ENCODE measurements at regions not wholly inside any gene's neighbourhood (a gene's known extent, or its start where the extent isn't known, plus 50 kb on each side); places are given as distances from the start of the nearest gene placed in this dataset.
"Not testable (repeated sequence)": the region's sequence is repeated elsewhere in the genome, so short reads cannot be mapped to it uniquely, and the experiment has no call there.

DNA sequence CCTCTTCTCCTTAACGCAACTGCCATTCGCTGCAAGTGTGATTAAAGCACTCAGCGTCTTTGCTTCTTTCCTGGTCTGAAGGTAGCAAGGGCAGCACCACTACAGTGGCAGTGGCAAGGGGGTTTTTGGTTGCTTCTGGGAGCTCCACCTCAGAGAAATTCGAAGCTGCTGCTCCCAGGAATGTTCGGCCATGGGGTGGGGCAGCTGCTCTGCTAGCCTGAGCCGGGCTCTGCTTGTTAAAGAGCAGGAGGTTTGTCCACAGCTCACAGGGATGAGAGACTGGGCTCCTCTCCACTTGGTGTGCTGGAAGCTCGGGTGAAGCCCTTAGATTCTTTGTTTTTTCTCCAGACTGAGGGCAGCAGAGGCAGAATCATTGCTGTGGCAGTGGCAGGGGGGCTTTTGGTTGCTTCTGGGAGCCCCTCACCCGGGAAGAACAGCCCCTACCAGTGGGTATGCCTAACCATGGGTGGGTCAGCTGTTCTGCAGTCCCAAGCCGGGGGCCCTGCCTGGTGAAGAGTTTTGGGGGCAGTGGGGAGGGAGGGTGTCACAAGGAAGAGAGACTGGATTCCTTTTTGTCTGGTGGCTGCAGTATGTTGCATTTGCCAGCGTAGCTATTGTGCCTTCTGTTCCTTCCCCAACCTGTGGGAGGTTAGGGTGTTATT, 340.2 kb downstream of the AEBP2 start:
- DNase-seq, result no peak

DNA sequence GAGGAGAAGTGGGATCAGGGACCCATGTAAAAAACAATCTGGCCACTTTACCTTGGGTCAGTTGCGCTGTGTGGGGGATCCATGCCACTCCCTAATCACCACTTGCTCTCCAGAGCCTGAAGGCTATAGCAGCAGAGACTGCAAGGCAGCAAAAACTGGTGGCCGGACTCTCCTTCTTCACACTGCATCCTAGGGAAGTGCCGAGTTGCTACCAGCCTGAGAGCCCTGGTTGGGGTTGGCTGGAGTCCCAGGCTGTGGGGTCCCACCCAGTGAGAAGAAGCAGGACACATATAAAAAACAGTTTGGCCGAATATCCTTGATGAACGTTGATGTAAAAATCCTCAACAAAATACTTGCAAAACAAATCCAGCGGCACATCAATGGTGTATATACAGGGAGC, 341.2 kb downstream of the AEBP2 start:
- DNase-seq, result no peak

DNA sequence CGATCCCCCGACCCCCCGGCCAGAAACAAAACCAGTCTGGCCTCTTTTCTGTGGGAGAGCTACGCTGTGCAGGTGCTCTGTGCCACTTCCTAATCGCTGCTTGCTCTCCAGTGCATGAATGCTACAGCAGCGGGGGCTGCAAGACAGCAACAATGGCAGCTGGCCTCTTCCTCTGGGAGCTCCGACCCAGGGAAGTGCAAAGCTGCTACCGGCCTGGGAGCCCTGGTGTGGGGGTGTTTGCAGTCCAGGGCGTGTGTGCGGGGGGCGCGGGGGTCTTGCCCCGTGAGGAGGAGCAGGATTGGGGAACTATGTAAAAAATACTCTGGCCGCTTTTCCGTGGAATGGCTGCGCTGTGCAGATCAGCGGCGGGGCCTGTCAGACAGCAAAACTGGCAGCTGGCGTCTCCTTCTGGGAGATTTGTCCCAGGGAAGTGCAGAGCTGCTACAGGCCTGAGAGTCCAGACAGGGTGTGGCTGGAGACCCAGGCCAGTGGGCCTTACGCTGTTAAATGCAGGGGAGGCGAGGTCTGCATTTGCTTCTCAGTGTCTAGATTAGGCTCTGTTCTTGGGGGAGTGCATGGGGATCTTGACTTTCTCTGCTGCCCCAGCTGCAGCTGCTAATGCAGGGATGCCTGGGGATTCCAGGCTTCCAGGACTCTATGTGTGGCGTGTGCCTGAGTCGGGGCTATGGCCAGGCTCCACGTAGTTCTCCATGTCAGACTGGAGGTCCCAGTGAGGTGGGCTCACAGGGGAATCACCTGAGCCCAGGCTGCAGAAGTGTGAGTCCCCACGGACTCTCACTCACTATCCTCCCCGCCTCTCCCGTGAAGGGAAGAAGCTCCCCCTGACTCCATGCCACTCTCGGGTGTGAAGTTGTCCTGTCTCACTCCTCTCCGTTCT, 344.5 kb downstream of the AEBP2 start:
- DNase-seq, result no peak

GRCh38 chr12:19792028-19792427, 352.7 kb downstream of the AEBP2 start:
- DNase-seq, result no peak

DNA sequence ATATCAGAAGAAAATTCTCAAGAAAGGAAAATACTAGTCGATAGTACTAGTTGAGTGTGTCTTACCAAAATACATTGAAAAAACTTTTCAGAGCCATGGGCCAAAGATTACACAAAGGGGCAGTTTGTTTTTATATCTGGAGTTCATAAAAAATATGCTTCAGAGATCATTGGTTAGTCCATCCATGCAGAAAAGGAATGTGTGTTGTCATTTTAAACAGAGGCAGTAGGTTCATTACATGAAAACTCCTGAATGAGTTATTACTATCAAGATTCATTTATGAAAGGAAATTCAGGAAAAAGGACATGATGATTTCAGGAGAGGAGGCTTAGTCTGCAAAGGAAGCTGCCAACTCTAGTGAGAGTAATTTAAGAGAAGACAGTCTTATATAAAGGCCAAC, 354.8 kb downstream of the AEBP2 start:
- no peak for DNase-seq

GRCh38 chr12:19799216-19799615, 359.9 kb downstream of the AEBP2 start:
- no peak for DNase-seq

DNA sequence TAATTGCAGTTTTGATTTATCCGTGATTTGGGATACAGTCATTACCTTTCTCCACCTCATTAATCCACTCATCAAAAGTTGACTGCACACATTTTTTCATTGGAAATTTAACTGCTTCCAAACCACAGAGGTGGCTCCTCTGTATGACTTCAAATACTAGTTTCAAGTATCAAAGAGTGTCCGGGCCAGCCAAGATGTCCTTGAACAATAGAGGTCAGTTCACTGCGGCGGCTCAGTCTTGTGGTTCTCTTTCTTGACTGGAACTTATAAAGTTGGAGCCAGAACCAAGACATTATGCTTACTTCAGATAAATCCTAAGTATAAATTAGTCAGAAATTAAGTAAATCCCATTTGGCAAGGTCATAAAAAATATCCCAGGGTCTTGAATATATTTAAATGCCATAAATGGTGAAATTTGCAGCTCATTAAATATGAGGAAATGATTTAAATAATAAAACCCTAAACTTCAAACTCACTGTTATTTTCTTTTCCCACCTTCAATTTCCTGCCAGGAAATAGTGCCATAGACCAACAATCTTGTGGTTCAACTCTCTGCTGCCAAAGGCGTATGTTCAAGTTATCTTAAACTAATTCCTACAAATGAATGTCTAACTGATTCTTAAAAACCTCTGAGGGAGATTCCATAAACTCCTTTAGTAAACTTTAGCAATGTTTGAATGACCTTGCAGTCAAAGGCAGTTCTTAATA, 360.8 kb downstream of the AEBP2 start:
- no peak for DNase-seq

GRCh38 chr12:19800884-19801283, 361.6 kb downstream of the AEBP2 start:
- no peak for DNase-seq

- DNase-seq, result no peak
Observed at GRCh38 chr12:19801941-19802340, 362.6 kb downstream of the AEBP2 start.

GRCh38 chr12:19802915-19803314, 363.6 kb downstream of the AEBP2 start:
- no peak for DNase-seq

GRCh38 chr12:19804737-19805136, 365.4 kb downstream of the AEBP2 start:
- no peak for DNase-seq

DNA sequence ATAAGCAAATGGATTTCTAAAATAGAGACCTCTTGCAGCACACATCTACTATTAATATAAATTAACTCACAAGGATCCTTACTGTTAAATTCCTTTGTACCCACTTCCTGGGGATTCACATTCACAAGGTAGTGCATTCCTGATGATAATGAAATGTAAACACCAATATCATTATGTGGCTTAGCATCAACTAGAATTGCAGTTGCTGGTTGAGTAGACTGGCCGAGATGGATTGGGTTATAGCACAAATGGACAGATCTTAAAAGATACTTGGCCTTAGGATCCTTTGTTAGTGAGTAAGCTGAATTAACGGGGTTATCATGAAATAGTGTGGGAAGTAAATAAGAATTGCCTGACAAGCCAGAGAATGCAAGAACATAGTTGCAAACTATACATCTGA, 369.1 kb downstream of the AEBP2 start:
- DNase-seq, result no peak

- DNase-seq, result no peak
Observed at GRCh38 chr12:19810213-19810612, 370.9 kb downstream of the AEBP2 start.

GRCh38 chr12:19811922-19812321, 372.6 kb downstream of the AEBP2 start:
- DNase-seq, result no peak

DNA sequence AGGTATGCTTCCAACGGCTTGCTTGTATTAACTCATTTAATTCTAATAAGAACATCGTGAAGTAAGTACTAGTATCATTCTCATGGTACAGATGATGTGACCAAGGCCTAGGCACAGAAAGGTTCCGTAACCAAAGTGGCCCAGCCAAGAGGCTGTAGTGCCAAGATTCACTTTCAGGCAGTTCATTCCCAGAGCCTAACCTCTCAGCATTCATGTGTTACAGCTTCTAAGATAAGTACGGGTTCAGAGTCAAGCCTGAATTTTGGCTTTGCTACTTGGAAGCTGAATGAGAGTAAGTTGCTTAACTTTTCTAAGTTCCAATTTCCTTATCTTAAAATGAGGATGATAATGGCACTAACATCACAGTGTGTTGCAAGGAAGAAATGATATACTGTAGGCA, 379.9 kb downstream of the AEBP2 start:
- DNase-seq, result no peak

DNA sequence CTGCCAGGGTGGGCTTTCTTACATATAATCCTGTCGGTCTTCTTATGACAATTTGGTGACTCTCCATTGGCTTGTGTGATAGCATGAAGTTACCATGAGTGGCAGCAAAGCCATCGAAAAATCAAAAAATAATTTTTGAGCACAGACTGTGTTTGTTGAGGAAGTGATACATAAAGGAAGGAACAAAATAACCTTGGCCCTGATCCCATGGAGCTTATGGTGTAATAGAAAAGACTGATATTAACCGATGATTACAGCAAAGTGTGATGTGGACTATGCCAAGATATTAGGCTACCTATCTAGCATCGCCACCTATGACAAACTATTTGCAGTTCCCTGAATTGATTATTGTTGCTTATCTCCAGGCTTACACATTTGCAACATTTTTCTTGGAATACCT, 383.2 kb downstream of the AEBP2 start:
- no peak for DNase-seq

- DNase-seq, result not testable (repeated sequence)
Observed at GRCh38 chr12:19823326-19823725, 384.0 kb downstream of the AEBP2 start.

DNA sequence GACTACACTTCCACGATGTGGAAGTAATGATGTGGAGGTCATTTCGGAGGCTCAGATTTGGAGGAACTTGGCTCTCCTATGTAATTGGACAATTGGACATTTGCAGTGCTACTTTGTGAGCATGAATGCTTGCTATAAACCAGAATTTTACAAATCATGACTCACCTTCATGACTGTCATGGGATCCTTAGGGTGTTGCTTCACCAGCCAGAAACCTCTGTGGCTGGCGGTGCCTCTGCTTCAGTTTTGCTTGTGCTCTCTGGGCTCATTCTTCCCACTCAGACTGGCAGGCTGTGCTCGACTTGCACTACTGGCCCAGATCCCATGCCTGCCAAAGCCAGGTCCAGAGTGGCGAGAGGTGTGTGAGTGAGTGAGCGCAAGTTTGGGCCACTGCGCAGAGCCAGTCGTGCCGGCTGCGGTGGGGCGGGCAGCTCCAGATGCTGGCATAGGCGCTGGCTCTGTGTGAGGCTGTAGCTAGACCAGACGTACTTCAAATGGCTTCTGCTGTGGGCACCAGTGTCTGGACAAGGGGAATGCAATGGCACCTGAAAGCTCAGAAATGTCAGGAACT, 387.8 kb downstream of the AEBP2 start:
- no peak for DNase-seq

DNA sequence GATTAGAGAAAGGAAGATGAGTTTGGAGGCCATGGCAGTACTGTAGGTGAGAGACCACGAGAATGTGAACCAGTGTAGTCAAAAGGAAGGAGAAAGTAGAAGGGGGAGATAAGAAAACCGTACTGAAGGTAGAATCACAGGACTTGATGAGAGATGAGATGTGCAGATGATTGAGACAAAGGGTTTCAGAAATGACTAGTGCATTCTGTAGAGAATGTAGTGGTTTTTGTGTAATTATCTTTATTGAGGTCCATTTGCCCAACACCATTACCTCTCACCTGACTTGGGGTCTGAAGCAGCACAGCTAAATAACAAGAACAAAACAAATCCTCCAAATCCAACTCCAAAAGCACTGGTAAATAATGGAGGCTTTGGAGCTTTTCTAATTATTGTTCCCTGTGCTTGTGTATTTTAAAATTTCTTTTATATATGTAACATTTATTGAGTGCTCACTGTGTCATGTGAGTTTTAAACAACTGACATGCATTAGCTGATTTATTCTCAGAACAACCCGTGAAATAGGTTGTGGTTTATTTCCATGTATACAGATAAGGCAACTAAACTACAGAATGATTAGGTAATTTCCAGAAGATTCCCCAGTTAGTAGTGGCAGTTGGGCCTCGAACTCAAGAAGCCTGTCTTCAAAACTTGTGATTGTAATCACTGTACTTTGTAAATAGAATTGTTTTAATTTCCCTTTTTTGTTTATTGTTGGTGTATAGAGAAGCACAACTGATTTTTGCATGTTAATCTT, 390.0 kb downstream of the AEBP2 start:
- DNase-seq, result no peak

GRCh38 chr12:19830446-19830845, 391.2 kb downstream of the AEBP2 start:
- DNase-seq, result no peak

DNA sequence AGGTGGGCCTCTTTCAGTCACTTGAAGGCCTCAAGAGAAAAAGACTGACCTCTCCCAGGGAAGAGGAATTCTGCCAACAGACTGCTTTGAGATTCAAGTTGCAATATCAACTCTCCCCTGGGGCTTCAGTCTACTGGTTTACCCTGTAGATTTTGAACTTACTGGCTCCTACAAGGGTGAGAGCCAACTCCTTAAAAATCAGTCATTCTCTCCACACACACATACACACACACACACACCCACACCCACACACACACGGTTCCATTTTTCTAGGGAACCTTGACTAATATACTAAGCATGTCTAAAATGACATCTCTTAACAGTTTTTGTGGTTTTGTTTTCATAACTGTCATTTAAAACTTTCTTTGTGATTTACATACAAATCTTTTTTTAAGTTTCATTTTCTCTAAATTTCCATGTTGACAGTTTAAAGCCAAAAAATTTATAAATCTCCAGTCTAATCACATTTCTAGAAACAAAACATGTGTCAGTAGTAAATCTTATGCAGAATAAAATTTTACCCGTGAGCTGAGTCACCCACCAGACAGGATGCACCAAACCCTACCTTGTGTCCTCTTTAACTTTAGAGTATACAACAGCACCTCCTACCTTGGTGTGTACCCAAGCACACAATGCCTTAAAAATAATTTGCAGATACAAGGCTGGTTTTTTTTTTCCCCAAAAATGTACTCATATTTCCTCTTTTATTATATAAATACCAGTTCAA, 394.6 kb downstream of the AEBP2 start:
- DNase-seq, result no peak

GRCh38 chr12:19834592-19834991, 395.3 kb downstream of the AEBP2 start:
- DNase-seq, result no peak
